ENCODE measurements at regions not wholly inside any gene's neighbourhood (a gene's known extent, or its start where the extent isn't known, plus 50 kb on each side); places are given as distances from the start of the nearest gene placed in this dataset.

DNA sequence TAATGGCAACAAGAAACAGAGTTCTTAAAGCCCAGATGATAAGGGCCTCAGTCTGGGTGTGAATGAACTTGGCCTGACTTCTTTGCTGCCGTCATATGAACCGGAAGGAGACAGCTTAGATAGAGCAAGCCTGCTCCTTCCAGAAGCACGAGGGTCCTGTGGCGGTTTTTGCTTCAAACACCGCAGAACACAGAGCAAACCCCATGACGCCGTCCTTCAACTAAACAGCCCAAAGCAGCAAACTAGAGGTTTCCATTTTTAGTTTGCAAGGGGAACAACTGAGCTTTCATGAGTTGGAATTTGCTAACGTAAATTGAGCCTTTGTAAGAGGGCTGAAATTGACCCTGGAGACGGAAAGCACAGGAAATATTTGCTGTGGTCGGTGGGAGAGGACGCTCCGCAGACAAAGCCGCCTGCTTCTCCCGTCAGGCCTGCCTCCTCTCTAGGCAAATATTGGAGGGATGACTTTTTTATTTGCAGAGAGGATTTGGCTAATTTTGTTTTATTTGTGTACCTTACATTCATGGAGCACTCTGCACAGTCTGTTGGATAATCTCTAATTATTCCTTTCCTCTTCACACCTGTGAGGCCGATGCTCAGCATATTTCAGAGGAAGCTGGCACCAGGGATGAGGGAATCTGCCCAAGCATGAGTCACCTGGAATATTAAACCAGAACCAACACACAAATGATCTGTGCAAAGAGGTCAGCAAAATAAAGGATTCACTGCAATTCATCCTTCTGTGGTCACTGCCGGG is 134.0 kb upstream of the NCK2 start:
- Histone ChIP-seq H3K36me3 (no peaks in the 10 kb centered on the region), H3K9me3 (no peaks in the 10 kb centered on the region), H3K4me1 (ENCODE audit: control insufficient read depth in 1 of 2, insufficient read depth in 1 of 2, low read depth in 1 of 2, low read length in 1 of 2) (no peaks in the 10 kb centered on the region), H3K27me3 (no peaks in the 10 kb centered on the region), H3K27ac (no peak overlapping the region), H3K4me3 (ENCODE audit: low read depth in 1 of 2, low read length in 1 of 2) (no peak overlapping the region)
- TF ChIP-seq, protein P1, sequence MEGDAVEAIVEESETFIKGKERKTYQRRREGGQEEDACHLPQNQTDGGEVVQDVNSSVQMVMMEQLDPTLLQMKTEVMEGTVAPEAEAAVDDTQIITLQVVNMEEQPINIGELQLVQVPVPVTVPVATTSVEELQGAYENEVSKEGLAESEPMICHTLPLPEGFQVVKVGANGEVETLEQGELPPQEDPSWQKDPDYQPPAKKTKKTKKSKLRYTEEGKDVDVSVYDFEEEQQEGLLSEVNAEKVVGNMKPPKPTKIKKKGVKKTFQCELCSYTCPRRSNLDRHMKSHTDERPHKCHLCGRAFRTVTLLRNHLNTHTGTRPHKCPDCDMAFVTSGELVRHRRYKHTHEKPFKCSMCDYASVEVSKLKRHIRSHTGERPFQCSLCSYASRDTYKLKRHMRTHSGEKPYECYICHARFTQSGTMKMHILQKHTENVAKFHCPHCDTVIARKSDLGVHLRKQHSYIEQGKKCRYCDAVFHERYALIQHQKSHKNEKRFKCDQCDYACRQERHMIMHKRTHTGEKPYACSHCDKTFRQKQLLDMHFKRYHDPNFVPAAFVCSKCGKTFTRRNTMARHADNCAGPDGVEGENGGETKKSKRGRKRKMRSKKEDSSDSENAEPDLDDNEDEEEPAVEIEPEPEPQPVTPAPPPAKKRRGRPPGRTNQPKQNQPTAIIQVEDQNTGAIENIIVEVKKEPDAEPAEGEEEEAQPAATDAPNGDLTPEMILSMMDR (IDR thresholded peaks at IDR 0.05), result no peak

DNA sequence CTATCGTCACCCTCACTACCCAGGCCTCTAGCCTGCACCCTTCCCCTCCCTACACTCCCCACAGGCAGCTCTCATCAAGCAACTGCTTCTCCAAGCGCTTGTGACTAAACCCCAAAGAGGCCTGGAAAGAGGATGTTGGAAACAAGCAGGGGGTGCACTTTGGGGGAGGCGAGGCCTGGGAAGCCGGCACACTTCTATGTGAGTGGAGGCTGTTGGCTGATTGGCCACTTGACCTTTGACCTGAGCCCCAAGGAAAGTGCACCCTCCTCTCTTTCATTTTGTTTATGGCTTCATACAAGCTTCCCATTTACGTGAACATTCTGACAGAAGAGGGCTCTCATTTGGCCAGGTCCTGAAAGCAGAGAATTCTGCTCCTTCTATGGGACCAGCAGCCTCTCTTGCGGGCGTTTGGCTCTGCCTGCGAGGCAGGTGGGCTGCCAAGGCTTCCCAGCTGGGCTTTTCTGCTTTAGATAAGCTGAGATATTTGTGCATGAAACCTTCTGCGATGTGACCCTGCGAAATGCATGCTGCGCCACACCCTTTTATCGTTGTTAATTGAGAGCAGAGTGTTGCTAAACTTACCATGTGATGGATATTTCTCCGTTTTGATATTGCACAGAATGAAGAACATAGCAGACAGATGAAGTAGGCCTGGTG is 134.8 kb upstream of the NCK2 start:
- H3K27me3 ChIP-seq, result no peaks in the 10 kb centered on the region
- no peaks in the 10 kb centered on the region for H3K36me3 ChIP-seq
- TF ChIP-seq, protein P1 (IDR thresholded peaks at IDR 0.05), result no peak
- no peak overlapping the region for H3K4me3 ChIP-seq (ENCODE audit: low read depth in 1 of 2, low read length in 1 of 2)
- no peaks in the 10 kb centered on the region for H3K4me1 ChIP-seq (ENCODE audit: control insufficient read depth in 1 of 2, insufficient read depth in 1 of 2, low read depth in 1 of 2, low read length in 1 of 2)
- no peaks in the 10 kb centered on the region for H3K9me3 ChIP-seq
- H3K27ac ChIP-seq, result no peak overlapping the region

DNA sequence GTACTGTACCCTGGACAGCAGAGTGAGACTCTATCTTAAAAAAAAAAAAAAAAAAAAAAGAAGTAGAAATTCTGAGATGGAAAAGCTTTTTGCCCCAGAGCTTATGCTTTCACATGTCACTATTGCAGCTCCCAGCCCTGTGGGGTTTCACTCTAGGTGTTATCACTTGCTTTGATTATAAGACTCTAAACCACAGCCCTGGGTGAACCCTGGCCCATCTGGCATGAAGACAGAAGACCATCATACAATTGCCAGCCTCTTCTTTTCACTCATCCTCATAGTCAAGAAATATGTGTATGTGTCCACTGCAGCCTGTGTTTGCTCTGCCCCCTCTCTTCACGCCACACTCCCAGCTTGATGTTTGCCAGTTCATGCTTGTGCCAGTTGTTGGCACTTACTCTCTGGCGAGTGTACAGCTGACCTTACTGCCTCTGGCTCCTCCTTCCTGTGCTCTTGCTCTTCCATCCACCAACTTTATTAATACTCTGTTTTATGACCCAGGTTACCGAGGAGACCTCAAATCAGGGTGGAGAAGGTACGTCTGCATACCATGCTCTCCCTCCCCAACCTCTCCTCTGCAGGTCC is 136.7 kb upstream of the NCK2 start:
- no peaks in the 10 kb centered on the region for H3K4me1 ChIP-seq (ENCODE audit: control insufficient read depth in 1 of 2, insufficient read depth in 1 of 2, low read depth in 1 of 2, low read length in 1 of 2)
- H3K36me3 ChIP-seq, result no peaks in the 10 kb centered on the region
- no peaks in the 10 kb centered on the region for H3K27me3 ChIP-seq
- H3K9me3 ChIP-seq, result no peaks in the 10 kb centered on the region
- TF ChIP-seq, protein P1 (IDR thresholded peaks at IDR 0.05), result no peak
- H3K27ac ChIP-seq, result no peak overlapping the region
- H3K4me3 ChIP-seq (ENCODE audit: low read depth in 1 of 2, low read length in 1 of 2), result no peak overlapping the region

DNA sequence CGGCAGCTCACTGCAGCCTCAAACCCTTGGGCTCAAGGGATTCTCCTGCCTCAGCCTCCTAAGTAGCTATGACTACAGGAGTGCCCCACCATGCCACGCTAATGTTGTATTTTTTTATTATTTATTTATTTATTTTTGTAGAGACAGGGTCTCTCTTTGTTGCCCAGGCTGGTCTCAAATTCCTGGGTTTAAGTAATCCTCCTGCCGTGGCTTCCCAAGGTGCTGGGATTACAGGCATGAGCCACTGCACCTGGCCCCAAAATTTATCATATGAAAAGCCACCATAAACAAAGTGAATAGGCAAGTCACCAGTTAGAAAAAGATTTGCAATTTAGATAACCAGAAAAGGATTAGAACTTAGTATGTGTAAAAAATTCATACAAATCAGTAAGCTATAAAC is 138.6 kb upstream of the NCK2 start:
- Histone ChIP-seq H3K4me3 (ENCODE audit: low read depth in 1 of 2, low read length in 1 of 2) (no peak overlapping the region), H3K4me1 (ENCODE audit: control insufficient read depth in 1 of 2, insufficient read depth in 1 of 2, low read depth in 1 of 2, low read length in 1 of 2) (no peaks in the 10 kb centered on the region), H3K9me3 (no peaks in the 10 kb centered on the region), H3K27me3 (no peaks in the 10 kb centered on the region), H3K36me3 (no peaks in the 10 kb centered on the region), H3K27ac (no peak overlapping the region)
- TF ChIP-seq, protein P1 (IDR thresholded peaks at IDR 0.05), result no peak

DNA sequence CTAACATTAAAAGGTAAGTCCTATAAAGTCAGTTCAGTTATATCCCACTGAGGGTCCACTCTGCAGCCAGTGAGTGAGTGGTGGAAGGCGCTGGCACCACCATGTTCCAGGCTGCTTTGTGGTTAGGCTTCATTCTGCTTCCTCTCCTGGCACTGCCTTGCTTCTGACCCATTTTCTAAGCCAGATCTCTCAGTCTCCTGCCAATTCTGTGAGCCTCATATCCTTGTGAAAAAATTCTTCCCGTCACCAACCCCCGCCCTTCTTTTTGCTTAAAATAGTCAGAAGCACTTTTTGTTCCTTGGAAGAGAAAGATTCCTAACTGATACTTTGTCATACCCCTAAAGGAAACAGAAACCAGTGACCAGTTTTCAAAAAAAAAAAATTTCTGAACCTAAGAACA is 139.8 kb upstream of the NCK2 start:
- Histone ChIP-seq H3K4me3 (ENCODE audit: low read depth in 1 of 2, low read length in 1 of 2) (no peak overlapping the region), H3K4me1 (ENCODE audit: control insufficient read depth in 1 of 2, insufficient read depth in 1 of 2, low read depth in 1 of 2, low read length in 1 of 2) (no peaks in the 10 kb centered on the region), H3K9me3 (no peaks in the 10 kb centered on the region), H3K27ac (no peak overlapping the region), H3K36me3 (no peaks in the 10 kb centered on the region), H3K27me3 (no peaks in the 10 kb centered on the region)
- TF ChIP-seq, protein P1 (IDR thresholded peaks at IDR 0.05), result no peak

Measured in neutrophil (primary cell).